ENCODE measurements at regions not wholly inside any gene's neighbourhood (a gene's known extent, or its start where the extent isn't known, plus 50 kb on each side); places are given as distances from the start of the nearest gene placed in this dataset.

DNA sequence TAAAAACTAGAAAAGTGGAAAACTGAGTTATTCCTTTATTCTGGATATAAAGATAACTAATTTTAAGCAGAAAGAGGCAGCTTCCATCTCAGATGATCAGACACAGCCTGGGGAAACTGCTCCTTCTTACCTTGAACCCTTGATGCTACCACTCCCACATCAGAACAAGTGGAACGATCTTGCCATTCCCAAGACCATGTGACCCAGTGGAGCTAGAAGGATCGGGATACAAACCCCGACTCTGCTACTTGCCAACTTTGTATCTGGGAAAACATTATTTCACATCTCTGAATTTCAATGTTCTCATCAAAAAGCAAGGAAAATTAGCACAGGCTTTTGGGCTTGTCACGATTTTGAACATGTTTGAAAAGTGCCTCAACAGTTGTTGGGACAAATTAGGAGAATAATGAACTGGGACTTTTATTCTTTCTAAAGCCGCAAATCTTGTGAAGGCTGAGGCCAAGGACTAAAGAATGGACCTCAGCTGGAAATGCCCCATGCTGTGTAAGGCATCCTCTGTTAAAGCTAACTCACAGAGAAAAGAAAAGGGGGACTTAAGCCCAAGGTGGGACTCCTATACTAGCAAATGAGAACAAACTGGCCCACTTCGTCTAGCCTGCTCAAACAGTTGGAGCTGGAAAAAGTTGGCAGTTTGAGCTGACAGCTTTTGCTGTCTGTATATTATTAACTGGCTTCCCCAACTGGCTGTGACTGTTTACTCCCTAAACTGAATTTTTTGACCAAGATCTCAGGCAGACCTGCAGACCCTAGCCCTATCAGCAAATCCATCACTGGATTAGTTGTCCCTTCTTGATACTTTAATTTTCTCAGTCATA, 552.3 kb downstream of the EFNA5 start:
- H3K4me3 ChIP-seq (ENCODE audit: low read depth, low read length), result no peak overlapping the region
- DNase-seq (ENCODE audit: low read depth, low spot score), result no peak
- in situ Hi-C loops (cut with HindIII; ENCODE audit: low sequenced_read_pairs), result no loop called here
- TF ChIP-seq, protein P1, sequence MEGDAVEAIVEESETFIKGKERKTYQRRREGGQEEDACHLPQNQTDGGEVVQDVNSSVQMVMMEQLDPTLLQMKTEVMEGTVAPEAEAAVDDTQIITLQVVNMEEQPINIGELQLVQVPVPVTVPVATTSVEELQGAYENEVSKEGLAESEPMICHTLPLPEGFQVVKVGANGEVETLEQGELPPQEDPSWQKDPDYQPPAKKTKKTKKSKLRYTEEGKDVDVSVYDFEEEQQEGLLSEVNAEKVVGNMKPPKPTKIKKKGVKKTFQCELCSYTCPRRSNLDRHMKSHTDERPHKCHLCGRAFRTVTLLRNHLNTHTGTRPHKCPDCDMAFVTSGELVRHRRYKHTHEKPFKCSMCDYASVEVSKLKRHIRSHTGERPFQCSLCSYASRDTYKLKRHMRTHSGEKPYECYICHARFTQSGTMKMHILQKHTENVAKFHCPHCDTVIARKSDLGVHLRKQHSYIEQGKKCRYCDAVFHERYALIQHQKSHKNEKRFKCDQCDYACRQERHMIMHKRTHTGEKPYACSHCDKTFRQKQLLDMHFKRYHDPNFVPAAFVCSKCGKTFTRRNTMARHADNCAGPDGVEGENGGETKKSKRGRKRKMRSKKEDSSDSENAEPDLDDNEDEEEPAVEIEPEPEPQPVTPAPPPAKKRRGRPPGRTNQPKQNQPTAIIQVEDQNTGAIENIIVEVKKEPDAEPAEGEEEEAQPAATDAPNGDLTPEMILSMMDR (IDR thresholded peaks at IDR 0.05; ENCODE audit: low read depth, low read length), result no peak

- DNase-seq (ENCODE audit: low read depth, low spot score), result no peak
- H3K4me3 ChIP-seq (ENCODE audit: low read depth, low read length), result no peak overlapping the region
- in situ Hi-C loops (cut with HindIII; ENCODE audit: low sequenced_read_pairs), result no loop called here
- TF ChIP-seq, protein P1 (IDR thresholded peaks at IDR 0.05; ENCODE audit: low read depth, low read length), result no peak
Measured at GRCh38 chr5:107112216-107112615, 558.5 kb downstream of the EFNA5 start.

- DNase-seq (ENCODE audit: low read depth, low spot score), result no peak
- in situ Hi-C loops (cut with HindIII; ENCODE audit: low sequenced_read_pairs), result no loop called here
- TF ChIP-seq, protein P1 (IDR thresholded peaks at IDR 0.05; ENCODE audit: low read depth, low read length), result peak; percentile 8
- no peak overlapping the region for H3K4me3 ChIP-seq (ENCODE audit: low read depth, low read length)
Measured at GRCh38 chr5:107104040-107104995, 566.4 kb downstream of the EFNA5 start.

GRCh38 chr5:107103522-107103921, 567.2 kb downstream of the EFNA5 start:
- DNase-seq (ENCODE audit: low read depth, low spot score), result no peak
- no peak overlapping the region for H3K4me3 ChIP-seq (ENCODE audit: low read depth, low read length)
- TF ChIP-seq, protein P1 (IDR thresholded peaks at IDR 0.05; ENCODE audit: low read depth, low read length), result no peak
- in situ Hi-C loops (cut with HindIII; ENCODE audit: low sequenced_read_pairs), result no loop called here

DNA sequence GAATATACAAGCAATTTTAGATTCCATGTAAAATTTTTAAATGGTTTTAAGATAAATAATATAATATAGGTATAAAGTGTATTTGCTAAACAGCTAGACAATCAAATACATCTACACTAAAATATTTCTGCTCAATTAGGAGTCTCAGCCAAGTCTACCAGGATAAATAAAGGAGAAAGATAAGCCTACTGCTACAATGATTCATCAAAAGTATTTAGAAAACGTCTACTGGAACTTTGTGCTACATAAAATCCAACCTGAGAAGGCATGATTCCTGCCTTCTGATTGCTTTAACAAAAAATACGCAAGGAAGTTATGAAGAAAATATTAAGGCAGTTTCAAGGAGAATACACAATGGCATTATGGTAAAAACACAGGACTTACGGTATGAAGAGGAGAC, 570.6 kb downstream of the EFNA5 start:
- no peak overlapping the region for H3K4me3 ChIP-seq (ENCODE audit: low read depth, low read length)
- no peak for DNase-seq (ENCODE audit: low read depth, low spot score)
- TF ChIP-seq, protein P1 (IDR thresholded peaks at IDR 0.05; ENCODE audit: low read depth, low read length), result no peak
- in situ Hi-C loops (cut with HindIII; ENCODE audit: low sequenced_read_pairs), result no loop called here

GRCh38 chr5:107099506-107099905, 571.2 kb downstream of the EFNA5 start:
- in situ Hi-C loops (cut with HindIII; ENCODE audit: low sequenced_read_pairs), result no loop called here
- no peak overlapping the region for H3K4me3 ChIP-seq (ENCODE audit: low read depth, low read length)
- TF ChIP-seq, protein P1 (IDR thresholded peaks at IDR 0.05; ENCODE audit: low read depth, low read length), result no peak
- no peak for DNase-seq (ENCODE audit: low read depth, low spot score)
